DMS79 (cell line): ENCODE measurements at regions not wholly inside any gene's neighbourhood (a gene's known extent, or its start where the extent isn't known, plus 50 kb on each side); places are given as distances from the start of the nearest gene placed in this dataset.
A peak's percentile ranks its signal among the peaks of the same experiment; 100 is the strongest.

Experiments
- DNase-seq: peaks from one replicate; lab custom pipeline; 2025; lab: John Stamatoyannopoulos, UW

GRCh38 chr14:98623788-98624415 lies 648.1 kb downstream of the BCL11B start:
- no peak for DNase-seq

DNA sequence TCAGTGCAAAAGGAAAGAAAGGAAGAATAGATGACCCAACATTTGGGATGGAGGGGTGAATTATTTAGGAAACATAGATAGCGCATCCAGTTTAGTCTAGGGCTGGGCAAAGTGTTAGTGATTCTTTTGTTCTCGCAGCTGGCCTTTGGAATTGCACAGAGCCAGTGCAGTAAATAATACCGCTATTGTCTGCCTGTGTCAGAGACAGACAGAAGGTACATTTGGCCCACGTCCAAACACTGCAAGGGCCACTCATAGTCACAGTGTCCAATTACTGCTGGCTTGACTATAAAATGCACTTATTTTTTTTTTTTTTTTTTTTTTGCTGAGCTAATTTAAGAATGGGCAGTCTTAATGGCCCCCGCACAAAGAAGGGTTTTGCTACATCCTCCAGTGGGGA lies 638.6 kb downstream of the BCL11B start:
- peak; percentile 69 for DNase-seq

- DNase-seq, result no peak
Measured at GRCh38 chr14:98634043-98634820, 637.8 kb downstream of the BCL11B start.

DNA sequence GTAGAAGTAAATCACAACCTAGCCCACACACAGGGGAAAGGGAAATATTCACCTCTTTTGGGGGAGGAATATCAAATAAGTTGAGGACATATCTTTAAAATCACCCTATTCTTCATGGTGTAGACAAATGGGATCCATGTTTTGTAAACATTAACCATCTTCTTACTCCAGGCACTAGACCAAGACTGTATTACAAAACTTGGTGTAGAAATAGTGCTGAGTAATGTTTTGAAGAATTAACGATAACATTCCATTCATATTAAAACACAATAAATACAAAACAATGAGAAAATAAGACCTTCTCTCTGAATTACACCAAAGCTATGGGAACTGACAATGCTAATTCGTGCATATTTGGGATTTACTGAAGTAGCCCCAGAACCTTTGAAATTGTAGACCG lies 633.6 kb downstream of the BCL11B start:
- no peak for DNase-seq

DNA sequence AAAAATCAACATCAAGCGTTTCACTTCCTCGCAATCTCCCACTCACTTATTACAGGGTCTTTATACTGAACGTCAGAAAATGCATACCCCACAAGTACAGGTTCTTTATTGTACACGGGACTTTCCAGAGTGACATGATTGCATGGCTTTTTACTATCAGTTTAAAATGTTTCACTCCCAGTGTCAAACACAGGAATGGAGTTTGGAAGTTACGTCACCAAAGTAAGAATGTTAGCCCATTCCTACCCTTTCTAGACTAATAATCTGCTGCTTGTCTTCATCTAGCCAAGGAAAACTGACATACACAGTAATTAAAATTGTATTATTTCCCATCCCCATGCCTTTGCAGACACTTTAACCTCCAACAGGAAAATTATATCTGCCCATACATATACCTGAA lies 624.2 kb downstream of the BCL11B start:
- DNase-seq, result no peak

- no peak for DNase-seq
Measured at GRCh38 chr14:98651037-98651436, 621.0 kb downstream of the BCL11B start.

- DNase-seq, result peak; percentile 21
Measured at GRCh38 chr14:98665007-98665406, 607.0 kb downstream of the BCL11B start.

DNA sequence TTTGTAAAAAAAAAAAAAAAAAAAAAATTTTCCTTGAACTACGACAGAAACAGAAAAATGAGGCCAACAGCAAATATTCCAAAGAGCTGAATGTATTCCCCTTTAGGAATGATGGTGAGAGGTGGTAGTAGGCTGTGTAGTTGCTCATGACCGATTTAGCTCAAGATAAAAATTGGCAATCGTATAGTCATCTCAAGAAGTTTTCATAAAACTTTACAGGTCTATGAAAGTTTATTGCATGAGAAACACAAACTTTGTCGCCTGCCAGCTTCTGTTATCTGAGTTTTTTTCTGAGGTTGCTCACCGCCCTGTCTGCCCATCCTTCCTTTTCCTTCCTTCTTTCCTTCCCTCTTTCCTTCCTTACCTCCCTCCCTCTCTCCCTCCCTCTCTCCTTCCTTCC lies 605.5 kb downstream of the BCL11B start:
- DNase-seq, result no peak

GRCh38 chr14:98682033-98682432 lies 590.0 kb downstream of the BCL11B start:
- no peak for DNase-seq

- DNase-seq, result no peak
Measured at GRCh38 chr14:98682726-98683125, 589.3 kb downstream of the BCL11B start.

- DNase-seq, result no peak
Measured at GRCh38 chr14:98684468-98684867, 587.5 kb downstream of the BCL11B start.

DNA sequence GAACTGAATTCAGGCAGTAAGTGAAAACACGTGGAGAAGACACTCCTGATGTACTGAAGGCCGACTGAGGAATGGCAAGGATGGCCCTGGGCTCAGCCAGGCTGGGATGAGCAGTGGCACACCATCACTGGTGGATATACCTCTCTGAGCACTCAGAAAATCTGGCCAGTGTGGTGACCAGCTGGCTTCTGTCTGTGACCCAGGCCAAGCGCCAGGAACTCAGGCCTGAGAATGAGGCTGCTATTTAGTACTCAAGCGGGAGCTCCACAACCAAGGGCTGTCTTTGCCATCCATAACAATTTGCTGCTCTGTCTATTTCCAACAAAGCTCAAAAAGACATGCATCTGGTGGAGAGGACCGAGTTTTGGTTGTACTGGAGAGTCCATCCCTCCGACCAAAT lies 586.3 kb downstream of the BCL11B start:
- no peak for DNase-seq

GRCh38 chr14:98688446-98688845 lies 583.6 kb downstream of the BCL11B start:
- no peak for DNase-seq

- DNase-seq, result no peak
Measured at GRCh38 chr14:98689951-98690350, 582.0 kb downstream of the BCL11B start.

DNA sequence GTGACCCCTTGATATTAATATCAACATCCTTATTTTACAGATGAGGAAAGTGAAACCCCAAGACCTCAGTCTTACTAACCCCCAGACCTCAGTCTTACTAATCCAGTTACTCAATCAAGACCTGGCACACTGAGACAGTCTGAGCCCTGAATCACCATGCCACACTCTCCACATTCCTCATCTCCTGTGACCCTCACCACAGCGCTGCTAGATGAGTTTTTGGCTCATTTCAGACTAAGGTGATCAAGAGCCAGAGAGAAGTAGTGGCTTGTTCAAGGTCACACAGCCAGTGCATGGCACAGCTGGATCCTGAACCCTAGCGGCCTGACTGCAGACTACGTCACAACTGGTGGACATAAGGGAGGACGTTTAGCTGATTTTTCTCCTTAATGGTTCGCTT lies 579.2 kb downstream of the BCL11B start:
- no peak for DNase-seq

- no peak for DNase-seq
Measured at GRCh38 chr14:98694541-98694940, 577.5 kb downstream of the BCL11B start.

- no peak for DNase-seq
Measured at GRCh38 chr14:98695809-98696208, 576.2 kb downstream of the BCL11B start.

- DNase-seq, result no peak
Measured at GRCh38 chr14:98698341-98698740, 573.7 kb downstream of the BCL11B start.

GRCh38 chr14:98700748-98701147 lies 571.2 kb downstream of the BCL11B start:
- DNase-seq, result no peak

- DNase-seq, result no peak
Measured at GRCh38 chr14:98701377-98701776, 570.6 kb downstream of the BCL11B start.

GRCh38 chr14:98704441-98704840 lies 567.6 kb downstream of the BCL11B start:
- no peak for DNase-seq

DNA sequence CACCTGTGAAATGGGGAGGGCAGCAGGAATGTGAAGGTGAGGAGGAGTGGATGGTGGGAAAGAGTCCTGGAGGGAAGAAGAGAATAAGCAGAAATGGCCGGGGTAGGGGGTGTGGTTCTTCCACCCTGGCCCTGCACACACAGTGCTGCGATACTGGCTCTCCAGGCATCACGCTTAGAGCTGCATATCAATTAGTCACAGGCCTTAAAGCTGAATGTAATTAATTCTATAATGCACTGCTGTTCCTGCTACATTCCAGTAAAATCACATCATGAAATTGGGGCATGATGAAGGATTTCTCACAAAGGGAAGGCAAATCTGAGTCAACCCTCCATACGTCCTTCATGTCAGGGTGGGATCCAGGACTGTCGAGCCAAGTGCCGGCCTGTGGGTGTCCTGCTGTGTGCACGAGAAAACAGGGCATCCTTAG lies 566.1 kb downstream of the BCL11B start:
- no peak for DNase-seq

DNA sequence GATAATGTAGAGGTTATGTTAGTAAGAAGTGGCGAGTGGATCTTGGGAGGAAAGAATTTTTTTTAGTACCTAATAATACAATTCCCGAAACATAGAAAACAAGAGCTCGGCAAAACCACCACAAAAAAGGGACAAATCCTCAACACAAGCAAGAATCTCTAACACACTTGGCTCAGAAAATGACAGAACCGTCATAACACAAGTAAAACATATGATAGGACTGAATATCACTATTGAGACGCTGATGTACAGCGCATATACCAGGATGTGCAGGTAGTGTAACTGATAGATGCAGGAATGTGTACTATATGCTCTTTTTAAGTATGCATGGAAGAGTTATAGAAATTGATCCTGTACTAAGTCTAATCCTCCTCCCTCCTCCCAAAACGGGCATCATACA lies 564.5 kb downstream of the BCL11B start:
- DNase-seq, result no peak

- DNase-seq, result no peak
Measured at GRCh38 chr14:98708555-98708954, 563.4 kb downstream of the BCL11B start.
